Tibial nerve (tissue), 4 donors: ENCODE measurements at regions not wholly inside any gene's neighbourhood (a gene's known extent, or its start where the extent isn't known, plus 50 kb on each side); places are given as distances from the start of the nearest gene placed in this dataset.

Experiments used
- CTCF ChIP-seq, 5 experiments: fragments of 200-600 bp in 3 of 5; fragments of 450-650 bp in 2 of 5; sonication (generic) in 3 of 5; IDR thresholded peaks; one replicate each; pipeline ENCODE4 v1.5.1; 2016 to 2019; ENCODE audit warnings: antibody characterized with exemption in 5 of 5, mild to moderate bottlenecking in 3 of 5, moderate library complexity in 2 of 5
- EP300 ChIP-seq, 2 donors: sonication (generic); formaldehyde crosslinking; IDR thresholded peaks; one replicate each; pipeline ENCODE4 v1.6.1; 2017; ENCODE audit warnings: antibody characterized with exemption in 2 of 2, mild to moderate bottlenecking in 1 of 2

- TF ChIP-seq CTCF (IDR thresholded peaks at IDR 0.05) (no peak), EP300 (IDR thresholded peaks at IDR 0.05) (no peak)
Observed at GRCh38 chr12:4169531-4169930, 104.0 kb upstream of the CCND2 start.
